GM23338 (cell line): ENCODE measurements at regions not wholly inside any gene's neighbourhood (a gene's known extent, or its start where the extent isn't known, plus 50 kb on each side); places are given as distances from the start of the nearest gene placed in this dataset.

Experiments
- ATAC-seq: fragments of 200-7000 bp; cut with Tn5 transposase; 3 replicates; pipeline ENCODE4 v1.9.1; 2020
- DNase-seq: peaks from one replicate; pipeline ENCODE4 v3.0.0-alpha.2; 2015; ENCODE audit warnings: low spot score
- H2AFZ ChIP-seq: fragments of 200-600 bp; sonication (generic); 2 replicates; pipeline ENCODE4 v1.8.0; 2016; ENCODE audit warnings: antibody characterized with exemption, mild to moderate bottlenecking, moderate library complexity
- H3F3A ChIP-seq: fragments of 200-600 bp; sonication (generic); replicated peaks from 2 replicates; pipeline ENCODE4 v1.8.0; 2017; ENCODE audit warnings: antibody characterized with exemption, mixed run types, low read depth
- H3K27ac ChIP-seq: fragments of 200-600 bp; sonication (generic); 2 replicates; pipeline ENCODE4 v1.6.1; 2016; ENCODE audit warnings: low read depth
- H3K27me3 ChIP-seq: fragments of 200-600 bp; sonication (generic); 2 replicates; pipeline ENCODE4 v1.8.0; 2016; ENCODE audit warnings: mild to moderate bottlenecking, mixed run types, moderate library complexity; ENCODE audit not compliant: insufficient read depth
- H3K36me3 ChIP-seq: fragments of 200-600 bp; sonication (generic); 2 replicates; pipeline ENCODE4 v1.8.0; 2016; ENCODE audit warnings: mild to moderate bottlenecking; ENCODE audit not compliant: insufficient read depth
- H3K4me1 ChIP-seq: fragments of 200-600 bp; sonication (generic); 2 replicates; pipeline ENCODE4 v1.8.0; 2016; ENCODE audit warnings: mild to moderate bottlenecking, moderate library complexity; ENCODE audit not compliant: insufficient read depth
- H3K4me2 ChIP-seq: fragments of 200-600 bp; sonication (generic); 2 replicates; pipeline ENCODE4 v1.7.1; 2017; ENCODE audit warnings: mixed run types
- H3K4me3 ChIP-seq: fragments of 200-600 bp; sonication (generic); 2 replicates; pipeline ENCODE4 v1.6.1; 2016; ENCODE audit warnings: mixed run types
- H3K79me2 ChIP-seq: fragments of 200-600 bp; sonication (generic); replicated peaks from 2 replicates; pipeline ENCODE4 v1.8.0; 2017; ENCODE audit warnings: mild to moderate bottlenecking; ENCODE audit not compliant: insufficient read depth
- H3K9me2 ChIP-seq: fragments of 200-600 bp; sonication (generic); 2 replicates; pipeline ENCODE4 v1.8.0; 2017; ENCODE audit not compliant: insufficient read depth
- H4K20me1 ChIP-seq: fragments of 200-600 bp; sonication (generic); replicated peaks from 2 replicates; pipeline ENCODE4 v1.8.0; 2017; ENCODE audit warnings: mild to moderate bottlenecking; ENCODE audit not compliant: insufficient read depth
- H3K27ac Mint-ChIP-seq: 2 replicates; pipeline ENCODE4 v1.8.0; 2020; ENCODE audit warnings: inconsistent platforms, mild to moderate bottlenecking, moderate library complexity, mixed read lengths
- H3K27me3 Mint-ChIP-seq: 3 replicates; pipeline ENCODE4 v1.8.0; 2022; ENCODE audit warnings: low read depth, mild to moderate bottlenecking, moderate library complexity, mixed read lengths, inconsistent platforms; ENCODE audit not compliant: insufficient read depth, poor library complexity
- H3K36me3 Mint-ChIP-seq: 3 replicates; pipeline ENCODE4 v1.8.0; 2021; ENCODE audit warnings: low read depth, mild to moderate bottlenecking, inconsistent platforms, moderate library complexity, mixed read lengths
- H3K4me1 Mint-ChIP-seq: 3 replicates; pipeline ENCODE4 v1.8.0; 2020; ENCODE audit warnings: mild to moderate bottlenecking, inconsistent platforms, mixed read lengths
- H3K4me3 Mint-ChIP-seq: 3 replicates; pipeline ENCODE4 v1.8.0; 2021; ENCODE audit warnings: moderate library complexity, mild to moderate bottlenecking, inconsistent platforms, mixed read lengths
- H3K9me3 Mint-ChIP-seq: 3 replicates; pipeline ENCODE4 v1.8.0; 2020; ENCODE audit warnings: moderate library complexity, mild to moderate bottlenecking, inconsistent platforms, mixed read lengths
- CREB1 ChIP-seq: fragments of 250-450 bp; sonication (Bioruptor Pico); IDR thresholded peaks from 2 replicates; pipeline ENCODE4 v1.5.0; 2020; ENCODE audit warnings: low read depth, mild to moderate bottlenecking, moderate library complexity
- EZH2 ChIP-seq: fragments of 200-600 bp; sonication (generic); IDR thresholded peaks from one replicate; pipeline ENCODE4 v1.8.0; 2017; ENCODE audit warnings: antibody characterized with exemption, mild to moderate bottlenecking, low read depth; ENCODE audit not compliant: unreplicated experiment
- EZH2phosphoT487 ChIP-seq: fragments of 200-600 bp; sonication (generic); IDR thresholded peaks from one replicate; pipeline ENCODE4 v1.8.1; 2018; ENCODE audit warnings: antibody characterized with exemption; ENCODE audit not compliant: unreplicated experiment
- JUNB ChIP-seq: IDR thresholded peaks from one replicate; pipeline ENCODE4 v1.6.1; 2016; ENCODE audit warnings: antibody characterized with exemption; ENCODE audit not compliant: unreplicated experiment
- NANOG ChIP-seq: IDR thresholded peaks from 2 replicates; pipeline ENCODE4 v1.6.1; 2016; ENCODE audit warnings: antibody characterized with exemption, borderline replicate concordance
- POLR2AphosphoS5 ChIP-seq: IDR thresholded peaks from 2 replicates; pipeline ENCODE4 v1.6.1; 2016; ENCODE audit warnings: antibody characterized with exemption, low read depth
- STAT1 ChIP-seq: IDR thresholded peaks from one replicate; pipeline ENCODE4 v1.6.1; 2016; ENCODE audit warnings: antibody characterized with exemption; ENCODE audit not compliant: unreplicated experiment
- ZNF114 ChIP-seq: fragments of 250-450 bp; sonication (Bioruptor Pico); IDR thresholded peaks from 2 replicates; pipeline ENCODE4 v1.5.0; 2020; ENCODE audit warnings: mild to moderate bottlenecking, moderate library complexity
- ZNF331 ChIP-seq: fragments of 250-450 bp; sonication (Bioruptor Pico); IDR thresholded peaks from 2 replicates; pipeline ENCODE4 v1.5.0; 2020; ENCODE audit warnings: low read depth, mild to moderate bottlenecking, moderate library complexity
- TF ChIP-seq, protein P1 (sequence below): IDR thresholded peaks from one replicate; pipeline ENCODE4 v1.6.1; 2018; ENCODE audit warnings: antibody characterized with exemption; ENCODE audit not compliant: unreplicated experiment
- TF ChIP-seq, protein P2 (sequence below): IDR thresholded peaks from 2 replicates; pipeline ENCODE4 v1.6.1; 2016; ENCODE audit warnings: antibody characterized with exemption
- TF ChIP-seq, protein P3 (sequence below), 2 experiments: fragments of 200-600 bp in 1 of 2; sonication (generic) in 1 of 2; conservative IDR thresholded peaks; 2 replicates each; pipeline versions ENCODE4 v1.5.1 to v1.6.1; 2016 to 2017; ENCODE audit warnings: antibody characterized with exemption in 2 of 2, low read depth in 2 of 2, mild to moderate bottlenecking in 2 of 2, moderate library complexity in 1 of 2
- TF ChIP-seq, protein P4 (sequence below): fragments of 250-450 bp; sonication (Bioruptor Pico); IDR thresholded peaks from 2 replicates; pipeline ENCODE4 v1.5.0; 2020; ENCODE audit warnings: mild to moderate bottlenecking, moderate library complexity

DNA sequence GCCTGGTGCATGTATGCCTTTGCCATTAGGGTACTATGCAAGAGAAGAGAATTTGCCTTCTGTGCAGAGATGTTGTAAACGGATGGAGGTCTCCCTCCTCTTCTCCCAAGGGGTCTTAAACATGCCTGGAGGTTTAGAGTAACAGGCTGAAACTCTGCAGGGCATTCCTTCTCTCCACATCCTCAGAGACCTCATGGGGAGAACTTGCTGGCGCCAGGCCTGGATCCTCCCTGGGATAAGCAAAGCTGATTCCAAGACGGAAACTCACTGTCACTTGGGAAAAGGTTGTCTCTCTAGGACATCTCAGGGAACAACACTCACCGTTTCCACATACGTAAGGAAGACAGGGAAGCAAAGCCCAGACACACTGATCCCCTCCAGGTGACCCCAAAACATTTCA, 76.9 kb upstream of the GPM6B start:
- DNase-seq (no peak), ATAC-seq (no peak; the same call in 1 of the 3 replicates)
- Mint-ChIP-seq H3K36me3 (peaks cover 2% of the 10 kb centered on the region; the same call in 1 of the 3 replicates), H3K9me3 (no peaks in the 10 kb centered on the region), H3K4me1 (peaks cover 34% of the 10 kb centered on the region), H3K27ac (no peak overlapping the region), H3K4me3 (no peak overlapping the region), H3K27me3 (no peaks in the 10 kb centered on the region)
- Histone ChIP-seq H3K4me1 (peaks cover 23% of the 10 kb centered on the region; the same call in 1 of the 2 replicates), H3K9me2 (no peaks in the 10 kb centered on the region), H3K79me2 (peaks cover 92% of the 10 kb centered on the region), H3K4me2 (no peak overlapping the region), H3K27ac (no peak overlapping the region), H3K27me3 (no peaks in the 10 kb centered on the region), H2AFZ (no peak overlapping the region), H3K36me3 (no peaks in the 10 kb centered on the region), H4K20me1 (no peaks in the 10 kb centered on the region), H3F3A (no peaks in the 10 kb centered on the region), H3K4me3 (no peak overlapping the region)
- TF ChIP-seq, protein P1, sequence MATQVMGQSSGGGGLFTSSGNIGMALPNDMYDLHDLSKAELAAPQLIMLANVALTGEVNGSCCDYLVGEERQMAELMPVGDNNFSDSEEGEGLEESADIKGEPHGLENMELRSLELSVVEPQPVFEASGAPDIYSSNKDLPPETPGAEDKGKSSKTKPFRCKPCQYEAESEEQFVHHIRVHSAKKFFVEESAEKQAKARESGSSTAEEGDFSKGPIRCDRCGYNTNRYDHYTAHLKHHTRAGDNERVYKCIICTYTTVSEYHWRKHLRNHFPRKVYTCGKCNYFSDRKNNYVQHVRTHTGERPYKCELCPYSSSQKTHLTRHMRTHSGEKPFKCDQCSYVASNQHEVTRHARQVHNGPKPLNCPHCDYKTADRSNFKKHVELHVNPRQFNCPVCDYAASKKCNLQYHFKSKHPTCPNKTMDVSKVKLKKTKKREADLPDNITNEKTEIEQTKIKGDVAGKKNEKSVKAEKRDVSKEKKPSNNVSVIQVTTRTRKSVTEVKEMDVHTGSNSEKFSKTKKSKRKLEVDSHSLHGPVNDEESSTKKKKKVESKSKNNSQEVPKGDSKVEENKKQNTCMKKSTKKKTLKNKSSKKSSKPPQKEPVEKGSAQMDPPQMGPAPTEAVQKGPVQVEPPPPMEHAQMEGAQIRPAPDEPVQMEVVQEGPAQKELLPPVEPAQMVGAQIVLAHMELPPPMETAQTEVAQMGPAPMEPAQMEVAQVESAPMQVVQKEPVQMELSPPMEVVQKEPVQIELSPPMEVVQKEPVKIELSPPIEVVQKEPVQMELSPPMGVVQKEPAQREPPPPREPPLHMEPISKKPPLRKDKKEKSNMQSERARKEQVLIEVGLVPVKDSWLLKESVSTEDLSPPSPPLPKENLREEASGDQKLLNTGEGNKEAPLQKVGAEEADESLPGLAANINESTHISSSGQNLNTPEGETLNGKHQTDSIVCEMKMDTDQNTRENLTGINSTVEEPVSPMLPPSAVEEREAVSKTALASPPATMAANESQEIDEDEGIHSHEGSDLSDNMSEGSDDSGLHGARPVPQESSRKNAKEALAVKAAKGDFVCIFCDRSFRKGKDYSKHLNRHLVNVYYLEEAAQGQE = no peak
- TF ChIP-seq ZNF331 (CRISPR knock-in tag) (no peak), NANOG (no peak), ZNF114 (CRISPR knock-in tag) (no peak), CREB1 (no peak), EZH2phosphoT487 (no peak), JUNB (no peak), EZH2 (no peak), STAT1 (no peak), POLR2AphosphoS5 (no peak)
- TF ChIP-seq, protein P2, sequence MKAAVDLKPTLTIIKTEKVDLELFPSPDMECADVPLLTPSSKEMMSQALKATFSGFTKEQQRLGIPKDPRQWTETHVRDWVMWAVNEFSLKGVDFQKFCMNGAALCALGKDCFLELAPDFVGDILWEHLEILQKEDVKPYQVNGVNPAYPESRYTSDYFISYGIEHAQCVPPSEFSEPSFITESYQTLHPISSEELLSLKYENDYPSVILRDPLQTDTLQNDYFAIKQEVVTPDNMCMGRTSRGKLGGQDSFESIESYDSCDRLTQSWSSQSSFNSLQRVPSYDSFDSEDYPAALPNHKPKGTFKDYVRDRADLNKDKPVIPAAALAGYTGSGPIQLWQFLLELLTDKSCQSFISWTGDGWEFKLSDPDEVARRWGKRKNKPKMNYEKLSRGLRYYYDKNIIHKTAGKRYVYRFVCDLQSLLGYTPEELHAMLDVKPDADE = no peak
- TF ChIP-seq, protein P3, sequence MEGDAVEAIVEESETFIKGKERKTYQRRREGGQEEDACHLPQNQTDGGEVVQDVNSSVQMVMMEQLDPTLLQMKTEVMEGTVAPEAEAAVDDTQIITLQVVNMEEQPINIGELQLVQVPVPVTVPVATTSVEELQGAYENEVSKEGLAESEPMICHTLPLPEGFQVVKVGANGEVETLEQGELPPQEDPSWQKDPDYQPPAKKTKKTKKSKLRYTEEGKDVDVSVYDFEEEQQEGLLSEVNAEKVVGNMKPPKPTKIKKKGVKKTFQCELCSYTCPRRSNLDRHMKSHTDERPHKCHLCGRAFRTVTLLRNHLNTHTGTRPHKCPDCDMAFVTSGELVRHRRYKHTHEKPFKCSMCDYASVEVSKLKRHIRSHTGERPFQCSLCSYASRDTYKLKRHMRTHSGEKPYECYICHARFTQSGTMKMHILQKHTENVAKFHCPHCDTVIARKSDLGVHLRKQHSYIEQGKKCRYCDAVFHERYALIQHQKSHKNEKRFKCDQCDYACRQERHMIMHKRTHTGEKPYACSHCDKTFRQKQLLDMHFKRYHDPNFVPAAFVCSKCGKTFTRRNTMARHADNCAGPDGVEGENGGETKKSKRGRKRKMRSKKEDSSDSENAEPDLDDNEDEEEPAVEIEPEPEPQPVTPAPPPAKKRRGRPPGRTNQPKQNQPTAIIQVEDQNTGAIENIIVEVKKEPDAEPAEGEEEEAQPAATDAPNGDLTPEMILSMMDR (conservative IDR thresholded peaks at IDR 0.05; ENCODE audit: low read depth in 2 of 2) = no peak
- TF ChIP-seq, protein P4, sequence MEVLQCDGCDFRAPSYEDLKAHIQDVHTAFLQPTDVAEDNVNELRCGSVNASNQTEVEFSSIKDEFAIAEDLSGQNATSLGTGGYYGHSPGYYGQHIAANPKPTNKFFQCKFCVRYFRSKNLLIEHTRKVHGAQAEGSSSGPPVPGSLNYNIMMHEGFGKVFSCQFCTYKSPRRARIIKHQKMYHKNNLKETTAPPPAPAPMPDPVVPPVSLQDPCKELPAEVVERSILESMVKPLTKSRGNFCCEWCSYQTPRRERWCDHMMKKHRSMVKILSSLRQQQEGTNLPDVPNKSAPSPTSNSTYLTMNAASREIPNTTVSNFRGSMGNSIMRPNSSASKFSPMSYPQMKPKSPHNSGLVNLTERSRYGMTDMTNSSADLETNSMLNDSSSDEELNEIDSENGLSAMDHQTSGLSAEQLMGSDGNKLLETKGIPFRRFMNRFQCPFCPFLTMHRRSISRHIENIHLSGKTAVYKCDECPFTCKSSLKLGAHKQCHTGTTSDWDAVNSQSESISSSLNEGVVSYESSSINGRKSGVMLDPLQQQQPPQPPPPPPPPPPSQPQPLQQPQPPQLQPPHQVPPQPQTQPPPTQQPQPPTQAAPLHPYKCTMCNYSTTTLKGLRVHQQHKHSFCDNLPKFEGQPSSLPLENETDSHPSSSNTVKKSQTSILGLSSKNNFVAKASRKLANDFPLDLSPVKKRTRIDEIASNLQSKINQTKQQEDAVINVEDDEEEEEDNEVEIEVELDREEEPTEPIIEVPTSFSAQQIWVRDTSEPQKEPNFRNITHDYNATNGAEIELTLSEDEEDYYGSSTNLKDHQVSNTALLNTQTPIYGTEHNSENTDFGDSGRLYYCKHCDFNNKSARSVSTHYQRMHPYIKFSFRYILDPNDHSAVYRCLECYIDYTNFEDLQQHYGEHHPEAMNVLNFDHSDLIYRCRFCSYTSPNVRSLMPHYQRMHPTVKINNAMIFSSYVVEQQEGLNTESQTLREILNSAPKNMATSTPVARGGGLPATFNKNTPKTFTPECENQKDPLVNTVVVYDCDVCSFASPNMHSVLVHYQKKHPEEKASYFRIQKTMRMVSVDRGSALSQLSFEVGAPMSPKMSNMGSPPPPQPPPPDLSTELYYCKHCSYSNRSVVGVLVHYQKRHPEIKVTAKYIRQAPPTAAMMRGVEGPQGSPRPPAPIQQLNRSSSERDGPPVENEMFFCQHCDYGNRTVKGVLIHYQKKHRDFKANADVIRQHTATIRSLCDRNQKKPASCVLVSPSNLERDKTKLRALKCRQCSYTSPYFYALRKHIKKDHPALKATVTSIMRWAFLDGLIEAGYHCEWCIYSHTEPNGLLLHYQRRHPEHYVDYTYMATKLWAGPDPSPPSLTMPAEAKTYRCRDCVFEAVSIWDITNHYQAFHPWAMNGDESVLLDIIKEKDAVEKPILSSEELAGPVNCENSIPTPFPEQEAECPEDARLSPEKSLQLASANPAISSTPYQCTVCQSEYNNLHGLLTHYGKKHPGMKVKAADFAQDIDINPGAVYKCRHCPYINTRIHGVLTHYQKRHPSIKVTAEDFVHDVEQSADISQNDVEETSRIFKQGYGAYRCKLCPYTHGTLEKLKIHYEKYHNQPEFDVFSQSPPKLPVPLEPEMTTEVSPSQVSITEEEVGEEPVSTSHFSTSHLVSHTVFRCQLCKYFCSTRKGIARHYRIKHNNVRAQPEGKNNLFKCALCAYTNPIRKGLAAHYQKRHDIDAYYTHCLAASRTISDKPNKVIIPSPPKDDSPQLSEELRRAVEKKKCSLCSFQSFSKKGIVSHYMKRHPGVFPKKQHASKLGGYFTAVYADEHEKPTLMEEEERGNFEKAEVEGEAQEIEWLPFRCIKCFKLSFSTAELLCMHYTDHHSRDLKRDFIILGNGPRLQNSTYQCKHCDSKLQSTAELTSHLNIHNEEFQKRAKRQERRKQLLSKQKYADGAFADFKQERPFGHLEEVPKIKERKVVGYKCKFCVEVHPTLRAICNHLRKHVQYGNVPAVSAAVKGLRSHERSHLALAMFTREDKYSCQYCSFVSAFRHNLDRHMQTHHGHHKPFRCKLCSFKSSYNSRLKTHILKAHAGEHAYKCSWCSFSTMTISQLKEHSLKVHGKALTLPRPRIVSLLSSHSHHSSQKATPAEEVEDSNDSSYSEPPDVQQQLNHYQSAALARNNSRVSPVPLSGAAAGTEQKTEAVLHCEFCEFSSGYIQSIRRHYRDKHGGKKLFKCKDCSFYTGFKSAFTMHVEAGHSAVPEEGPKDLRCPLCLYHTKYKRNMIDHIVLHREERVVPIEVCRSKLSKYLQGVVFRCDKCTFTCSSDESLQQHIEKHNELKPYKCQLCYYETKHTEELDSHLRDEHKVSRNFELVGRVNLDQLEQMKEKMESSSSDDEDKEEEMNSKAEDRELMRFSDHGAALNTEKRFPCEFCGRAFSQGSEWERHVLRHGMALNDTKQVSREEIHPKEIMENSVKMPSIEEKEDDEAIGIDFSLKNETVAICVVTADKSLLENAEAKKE (CRISPR knock-in tag) = no peak
